ENCODE measurements at regions not wholly inside any gene's neighbourhood (a gene's known extent, or its start where the extent isn't known, plus 50 kb on each side); places are given as distances from the start of the nearest gene placed in this dataset.

- WGBS (ENCODE audit: insufficient coverage, low lambda C conversion rate) = 95% methylated on average over 8 of the region's 8 CpGs
- Histone ChIP-seq H3K36me3 (ENCODE audit: control insufficient read depth, insufficient read depth, low read length) (no peaks in the 10 kb centered on the region), H3K4me1 (ENCODE audit: control insufficient read depth, insufficient read depth, low read length) (no peaks in the 10 kb centered on the region), H3K4me3 (ENCODE audit: low read length) (no peak overlapping the region), H3K27me3 (ENCODE audit: control insufficient read depth, insufficient read depth, low read length) (no peaks in the 10 kb centered on the region), H3K9me3 (ENCODE audit: control insufficient read depth, low read depth, low read length) (no peaks in the 10 kb centered on the region), H3K27ac (ENCODE audit: low read length) (no peak overlapping the region)
- no peak for DNase-seq
Observed at GRCh38 chr3:106748472-106749262, 628.6 kb upstream of the CCDC54 start.

GRCh38 chr3:106750092-106750491 lies 627.1 kb upstream of the CCDC54 start:
- Histone ChIP-seq H3K27me3 (ENCODE audit: control insufficient read depth, insufficient read depth, low read length) (no peaks in the 10 kb centered on the region), H3K36me3 (ENCODE audit: control insufficient read depth, insufficient read depth, low read length) (no peaks in the 10 kb centered on the region), H3K27ac (ENCODE audit: low read length) (no peak overlapping the region), H3K9me3 (ENCODE audit: control insufficient read depth, low read depth, low read length) (no peaks in the 10 kb centered on the region), H3K4me3 (ENCODE audit: low read length) (no peak overlapping the region), H3K4me1 (ENCODE audit: control insufficient read depth, insufficient read depth, low read length) (no peaks in the 10 kb centered on the region)
- no peak for DNase-seq
- no CpG with 5 or more reads among the region's 1 CpG for WGBS (ENCODE audit: insufficient coverage, low lambda C conversion rate)

- H3K27ac ChIP-seq (ENCODE audit: low read length) = no peak overlapping the region
- no peaks in the 10 kb centered on the region for H3K27me3 ChIP-seq (ENCODE audit: control insufficient read depth, insufficient read depth, low read length)
- 100% methylated on average over 1 of the region's 2 CpGs for WGBS (ENCODE audit: insufficient coverage, low lambda C conversion rate)
- H3K4me1 ChIP-seq (ENCODE audit: control insufficient read depth, insufficient read depth, low read length) = no peaks in the 10 kb centered on the region
- DNase-seq = no peak
- no peak overlapping the region for H3K4me3 ChIP-seq (ENCODE audit: low read length)
- no peaks in the 10 kb centered on the region for H3K36me3 ChIP-seq (ENCODE audit: control insufficient read depth, insufficient read depth, low read length)
- no peaks in the 10 kb centered on the region for H3K9me3 ChIP-seq (ENCODE audit: control insufficient read depth, low read depth, low read length)
Observed at GRCh38 chr3:106755336-106755735, 621.9 kb upstream of the CCDC54 start.

- no peaks in the 10 kb centered on the region for H3K27me3 ChIP-seq (ENCODE audit: control insufficient read depth, insufficient read depth, low read length)
- no CpG with 5 or more reads among the region's 3 CpGs for WGBS (ENCODE audit: insufficient coverage, low lambda C conversion rate)
- DNase-seq = no peak
- H3K4me1 ChIP-seq (ENCODE audit: control insufficient read depth, insufficient read depth, low read length) = no peaks in the 10 kb centered on the region
- H3K9me3 ChIP-seq (ENCODE audit: control insufficient read depth, low read depth, low read length) = no peaks in the 10 kb centered on the region
- H3K36me3 ChIP-seq (ENCODE audit: control insufficient read depth, insufficient read depth, low read length) = no peaks in the 10 kb centered on the region
- no peak overlapping the region for H3K27ac ChIP-seq (ENCODE audit: low read length)
- H3K4me3 ChIP-seq (ENCODE audit: low read length) = no peak overlapping the region
Observed at GRCh38 chr3:106756901-106757300, 620.3 kb upstream of the CCDC54 start.

- DNase-seq = no peak
- Histone ChIP-seq H3K9me3 (ENCODE audit: control insufficient read depth, low read depth, low read length) (no peaks in the 10 kb centered on the region), H3K27me3 (ENCODE audit: control insufficient read depth, insufficient read depth, low read length) (no peaks in the 10 kb centered on the region), H3K4me3 (ENCODE audit: low read length) (no peak overlapping the region), H3K4me1 (ENCODE audit: control insufficient read depth, insufficient read depth, low read length) (no peaks in the 10 kb centered on the region), H3K27ac (ENCODE audit: low read length) (no peak overlapping the region), H3K36me3 (ENCODE audit: control insufficient read depth, insufficient read depth, low read length) (no peaks in the 10 kb centered on the region)
- 89% methylated on average over 1 of the region's 2 CpGs for WGBS (ENCODE audit: insufficient coverage, low lambda C conversion rate)
Observed at GRCh38 chr3:106758459-106758858, 618.8 kb upstream of the CCDC54 start.

GRCh38 chr3:106759731-106760130 lies 617.5 kb upstream of the CCDC54 start:
- Histone ChIP-seq H3K36me3 (ENCODE audit: control insufficient read depth, insufficient read depth, low read length) (no peaks in the 10 kb centered on the region), H3K27ac (ENCODE audit: low read length) (no peak overlapping the region), H3K4me1 (ENCODE audit: control insufficient read depth, insufficient read depth, low read length) (no peaks in the 10 kb centered on the region), H3K9me3 (ENCODE audit: control insufficient read depth, low read depth, low read length) (no peaks in the 10 kb centered on the region), H3K27me3 (ENCODE audit: control insufficient read depth, insufficient read depth, low read length) (no peaks in the 10 kb centered on the region), H3K4me3 (ENCODE audit: low read length) (no peak overlapping the region)
- 83% methylated on average over 1 of the region's 1 CpG for WGBS (ENCODE audit: insufficient coverage, low lambda C conversion rate)
- no peak for DNase-seq

GRCh38 chr3:106765342-106765741 lies 611.9 kb upstream of the CCDC54 start:
- WGBS (ENCODE audit: insufficient coverage, low lambda C conversion rate) = no CpG with 5 or more reads among the region's 7 CpGs
- Histone ChIP-seq H3K27ac (ENCODE audit: low read length) (no peak overlapping the region), H3K4me3 (ENCODE audit: low read length) (no peak overlapping the region), H3K9me3 (ENCODE audit: control insufficient read depth, low read depth, low read length) (no peaks in the 10 kb centered on the region), H3K27me3 (ENCODE audit: control insufficient read depth, insufficient read depth, low read length) (no peaks in the 10 kb centered on the region), H3K36me3 (ENCODE audit: control insufficient read depth, insufficient read depth, low read length) (no peaks in the 10 kb centered on the region), H3K4me1 (ENCODE audit: control insufficient read depth, insufficient read depth, low read length) (no peaks in the 10 kb centered on the region)
- no peak for DNase-seq

GRCh38 chr3:106768941-106769480 lies 608.2 kb upstream of the CCDC54 start:
- no peak overlapping the region for H3K4me3 ChIP-seq (ENCODE audit: low read length)
- H3K27me3 ChIP-seq (ENCODE audit: control insufficient read depth, insufficient read depth, low read length) = no peaks in the 10 kb centered on the region
- H3K27ac ChIP-seq (ENCODE audit: low read length) = no peak overlapping the region
- no peaks in the 10 kb centered on the region for H3K4me1 ChIP-seq (ENCODE audit: control insufficient read depth, insufficient read depth, low read length)
- DNase-seq = no peak
- H3K36me3 ChIP-seq (ENCODE audit: control insufficient read depth, insufficient read depth, low read length) = no peaks in the 10 kb centered on the region
- H3K9me3 ChIP-seq (ENCODE audit: control insufficient read depth, low read depth, low read length) = no peaks in the 10 kb centered on the region

GRCh38 chr3:106773795-106774194 lies 603.4 kb upstream of the CCDC54 start:
- WGBS (ENCODE audit: insufficient coverage, low lambda C conversion rate) = no CpG with 5 or more reads among the region's 1 CpG
- Histone ChIP-seq H3K9me3 (ENCODE audit: control insufficient read depth, low read depth, low read length) (no peaks in the 10 kb centered on the region), H3K4me1 (ENCODE audit: control insufficient read depth, insufficient read depth, low read length) (no peaks in the 10 kb centered on the region)

GRCh38 chr3:106783231-106783630 lies 594.0 kb upstream of the CCDC54 start:
- DNase-seq = no peak
- Histone ChIP-seq H3K36me3 (ENCODE audit: control insufficient read depth, insufficient read depth, low read length) (no peaks in the 10 kb centered on the region), H3K4me1 (ENCODE audit: control insufficient read depth, insufficient read depth, low read length) (no peaks in the 10 kb centered on the region), H3K9me3 (ENCODE audit: control insufficient read depth, low read depth, low read length) (no peaks in the 10 kb centered on the region), H3K27ac (ENCODE audit: low read length) (no peak overlapping the region), H3K4me3 (ENCODE audit: low read length) (no peak overlapping the region), H3K27me3 (ENCODE audit: control insufficient read depth, insufficient read depth, low read length) (no peaks in the 10 kb centered on the region)

More at GRCh38 chr3:106773795-106774194, 603.4 kb upstream of the CCDC54 start:
- DNase-seq = no peak
- no peaks in the 10 kb centered on the region for H3K36me3 ChIP-seq (ENCODE audit: control insufficient read depth, insufficient read depth, low read length)
- H3K27ac ChIP-seq (ENCODE audit: low read length) = no peak overlapping the region
- no peak overlapping the region for H3K4me3 ChIP-seq (ENCODE audit: low read length)
- no peaks in the 10 kb centered on the region for H3K27me3 ChIP-seq (ENCODE audit: control insufficient read depth, insufficient read depth, low read length)

GRCh38 chr3:106789276-106789675 lies 588.0 kb upstream of the CCDC54 start:
- WGBS (ENCODE audit: insufficient coverage, low lambda C conversion rate) = 78% methylated on average over 2 of the region's 4 CpGs
- no peaks in the 10 kb centered on the region for H3K4me1 ChIP-seq (ENCODE audit: control insufficient read depth, insufficient read depth, low read length)

More at GRCh38 chr3:106789276-106789675, 588.0 kb upstream of the CCDC54 start:
- Histone ChIP-seq H3K27me3 (ENCODE audit: control insufficient read depth, insufficient read depth, low read length) (no peaks in the 10 kb centered on the region), H3K4me3 (ENCODE audit: low read length) (no peak overlapping the region), H3K36me3 (ENCODE audit: control insufficient read depth, insufficient read depth, low read length) (no peaks in the 10 kb centered on the region), H3K9me3 (ENCODE audit: control insufficient read depth, low read depth, low read length) (no peaks in the 10 kb centered on the region), H3K27ac (ENCODE audit: low read length) (no peak overlapping the region)
- DNase-seq = no peak
